Activated CD4-positive, alpha-beta T cell treated with anti-CD3 and anti-CD28 coated beads for 48 hours (primary cell): ENCODE measurements at regions not wholly inside any gene's neighbourhood (a gene's known extent, or its start where the extent isn't known, plus 50 kb on each side); places are given as distances from the start of the nearest gene placed in this dataset.
"Not testable (repeated sequence)": the region's sequence is repeated elsewhere in the genome, so short reads cannot be mapped to it uniquely, and the experiment has no call there.

Source experiments
- DNase-seq: peaks from one replicate; pipeline ENCODE4 v3.0.0-alpha.2; 2020

GRCh38 chr10:30560326-30560725 is 69.2 kb downstream of the LYZL2 start:
- no peak for DNase-seq

DNA sequence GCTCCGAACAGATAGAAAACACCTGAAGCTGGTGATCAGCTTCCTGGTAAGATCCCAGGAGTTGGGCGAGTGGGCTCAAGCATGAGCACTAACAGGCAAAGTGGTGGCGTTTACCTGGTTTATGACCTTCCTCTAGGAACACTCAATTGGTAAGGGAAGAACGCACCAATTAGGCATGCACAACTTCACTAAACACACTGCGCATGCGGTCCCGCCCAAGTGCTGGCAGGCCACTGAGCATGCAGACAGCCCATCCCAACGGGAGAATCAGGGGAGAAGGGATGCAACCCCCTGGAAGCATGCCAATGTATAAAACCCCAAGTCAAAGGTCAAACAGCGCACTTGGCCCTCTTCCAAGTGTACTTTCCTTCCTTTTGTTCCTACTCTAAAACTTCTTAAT is 70.4 kb downstream of the LYZL2 start:
- no peak for DNase-seq

- DNase-seq, result no peak
Measured at GRCh38 chr10:30558411-30558810, 71.1 kb downstream of the LYZL2 start.

- DNase-seq, result no peak
Measured at GRCh38 chr10:30557884-30558283, 71.7 kb downstream of the LYZL2 start.

GRCh38 chr10:30556189-30556588 is 73.4 kb downstream of the LYZL2 start:
- no peak for DNase-seq

- DNase-seq, result no peak
Measured at GRCh38 chr10:30555465-30555864, 74.1 kb downstream of the LYZL2 start.

DNA sequence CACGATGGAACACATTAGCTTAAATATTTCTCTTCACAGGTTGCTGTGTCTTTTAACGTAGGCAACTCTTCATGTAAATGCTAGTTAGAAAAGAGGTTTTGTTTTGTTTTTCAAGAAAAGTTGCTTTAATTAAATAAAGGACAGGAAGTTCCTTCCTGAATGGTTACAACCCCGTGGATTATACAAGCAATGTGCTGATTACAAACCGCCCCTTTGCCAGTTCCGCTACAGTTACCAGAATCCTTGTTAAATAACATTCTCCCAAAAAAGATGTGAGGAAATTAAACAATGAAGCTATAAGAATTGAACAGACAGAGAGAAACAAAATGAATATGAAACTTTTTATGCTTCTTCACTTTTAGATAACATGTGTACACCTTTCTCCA is 75.1 kb downstream of the LYZL2 start:
- no peak for DNase-seq

DNA sequence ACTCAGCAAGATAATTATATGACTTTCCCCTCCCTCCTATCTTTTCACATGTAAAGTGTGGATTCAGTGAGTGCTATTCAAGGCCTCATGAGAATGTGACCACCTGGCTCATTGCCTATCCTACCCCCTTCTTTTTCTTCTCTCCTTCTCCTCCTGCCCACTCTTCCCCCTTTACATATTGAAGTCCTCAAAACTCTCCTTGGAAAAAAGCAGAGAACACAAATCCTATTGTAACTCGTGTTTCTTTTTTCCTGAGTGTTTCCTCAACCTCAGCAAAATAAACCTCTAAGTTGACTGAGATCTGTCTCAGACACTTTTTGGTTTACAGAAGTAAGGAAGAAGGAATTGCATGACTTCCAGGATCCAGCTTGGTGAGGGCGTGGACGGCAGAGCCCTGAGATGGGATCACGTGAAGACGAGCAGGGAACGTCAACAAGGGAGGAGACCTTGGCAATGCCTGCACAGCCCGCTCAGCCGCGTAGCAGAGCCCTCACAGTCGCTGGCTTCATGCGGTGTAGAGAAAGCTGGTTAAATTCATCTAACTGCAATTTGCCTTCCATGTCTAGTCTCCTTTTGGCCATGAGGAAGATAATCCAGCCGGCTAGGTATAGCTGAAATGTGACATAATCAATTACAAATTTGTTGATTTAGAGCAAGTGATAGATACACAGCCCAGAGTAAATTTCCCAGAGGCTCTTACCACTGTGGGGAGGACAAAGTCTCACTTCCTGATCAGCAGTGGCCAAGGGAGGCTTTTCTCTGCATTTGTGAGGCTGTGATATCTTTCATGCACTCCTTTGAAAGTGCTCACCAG is 75.7 kb downstream of the LYZL2 start:
- DNase-seq, result no peak

DNA sequence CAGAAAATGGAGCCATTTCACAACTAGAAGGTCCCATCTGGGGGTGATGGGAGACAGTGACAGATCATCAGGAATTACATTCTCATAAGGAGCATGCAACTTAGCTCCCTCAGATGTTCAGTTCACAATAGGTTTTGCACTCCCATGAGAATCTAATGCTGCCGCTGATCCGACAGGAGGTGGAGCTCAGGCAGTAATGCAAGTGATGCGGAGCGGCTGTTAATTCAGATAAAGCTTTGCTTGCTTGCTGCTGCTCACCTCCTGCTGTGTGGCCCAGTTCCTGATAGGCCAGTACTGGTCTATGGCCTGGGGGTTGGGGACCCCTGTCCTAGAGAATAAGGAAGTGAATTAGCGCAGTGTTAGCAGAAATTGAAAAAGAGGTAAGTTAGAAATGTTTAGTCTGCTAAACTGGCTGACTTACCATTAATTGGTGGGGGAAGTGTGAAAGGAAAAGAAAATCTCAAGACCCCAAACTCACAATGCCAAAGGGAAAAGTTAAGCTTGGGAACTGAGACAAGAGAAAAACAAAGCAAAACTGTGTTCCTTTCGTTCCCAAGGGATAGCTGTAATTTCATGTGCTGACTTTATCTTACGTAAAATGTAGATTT is 76.4 kb downstream of the LYZL2 start:
- DNase-seq, result no peak

GRCh38 chr10:30550967-30551815 is 78.4 kb downstream of the LYZL2 start:
- no peak for DNase-seq

- not testable (repeated sequence) for DNase-seq
Measured at GRCh38 chr10:30549134-30549687, 80.3 kb downstream of the LYZL2 start.

DNA sequence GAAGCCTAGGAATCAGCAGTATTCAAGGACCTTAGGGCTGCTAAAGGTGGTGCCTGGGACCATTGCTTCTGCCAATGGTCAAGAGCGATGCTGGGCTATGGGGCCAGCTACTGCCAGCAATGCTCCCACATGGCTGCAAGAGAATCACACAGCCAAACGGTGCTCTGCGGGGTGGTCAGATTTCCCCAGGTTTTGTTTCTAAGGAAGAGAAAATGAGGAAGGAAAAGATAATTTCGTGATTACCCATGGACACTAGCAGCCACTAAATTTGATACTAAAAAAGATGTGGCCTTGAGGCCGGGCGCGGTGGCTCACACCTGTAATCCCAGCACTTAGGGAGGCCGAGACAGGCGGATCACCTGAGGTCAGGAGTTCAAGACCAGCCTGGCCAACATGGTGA is 83.0 kb downstream of the LYZL2 start:
- DNase-seq, result no peak

DNA sequence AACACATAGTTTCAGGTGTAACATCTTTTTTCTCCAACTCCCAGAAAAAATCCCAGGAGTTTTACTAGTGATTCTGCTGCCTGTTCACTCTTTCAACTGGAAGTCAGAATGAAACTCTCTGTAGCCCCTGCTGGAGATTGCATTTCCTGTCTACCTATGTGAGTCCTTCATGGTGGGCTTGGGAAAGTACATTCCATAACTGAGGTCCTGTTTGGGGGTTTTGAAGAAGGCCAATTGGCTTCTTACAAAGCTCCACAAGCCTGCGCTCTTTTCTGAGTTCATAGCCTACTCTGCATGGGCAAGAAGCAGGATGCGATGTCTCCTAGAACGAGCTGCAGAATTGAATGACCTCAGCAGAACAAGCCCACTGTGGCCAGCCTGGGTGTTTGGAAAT is 86.7 kb downstream of the LYZL2 start:
- DNase-seq, result no peak

- DNase-seq, result no peak
Measured at GRCh38 chr10:30542001-30542894, 87.3 kb downstream of the LYZL2 start.

DNA sequence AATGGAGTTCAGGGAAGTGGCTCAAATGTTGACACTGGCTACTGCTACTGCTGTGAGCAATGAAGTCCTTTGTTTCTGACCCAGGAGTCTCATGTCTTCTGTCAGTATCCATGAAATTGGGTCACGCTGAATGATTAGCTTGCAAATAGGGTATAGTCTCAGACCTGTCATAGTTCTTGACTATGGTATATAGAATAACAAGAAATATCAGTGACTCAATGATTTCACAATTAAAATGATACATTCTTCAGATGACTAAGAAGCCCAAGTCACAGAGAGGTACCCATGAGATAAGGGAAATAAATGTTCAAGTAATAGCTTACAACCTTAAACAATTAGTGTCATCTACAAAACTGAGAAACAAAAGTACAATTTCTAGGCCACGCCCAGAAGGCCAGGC is 89.3 kb downstream of the LYZL2 start:
- no peak for DNase-seq

DNA sequence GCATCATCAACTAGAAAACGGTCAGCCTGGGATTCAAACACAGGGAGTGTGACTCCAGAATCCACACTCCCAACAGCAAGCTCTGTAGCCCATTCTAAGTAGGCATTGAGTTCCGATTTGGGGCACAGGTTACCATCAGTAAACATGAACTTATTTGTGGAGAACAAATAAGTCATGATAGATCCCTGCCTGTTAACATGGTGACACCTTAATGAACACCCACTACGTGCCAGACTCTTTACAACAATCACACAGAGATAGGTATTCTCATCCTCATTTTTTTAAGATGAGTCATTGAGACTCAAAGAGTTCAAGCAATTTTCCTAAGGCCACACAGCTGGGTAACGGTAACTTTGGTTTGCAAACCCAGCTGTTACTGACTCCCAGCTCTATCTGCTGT is 91.5 kb downstream of the LYZL2 start:
- DNase-seq, result no peak

- no peak for DNase-seq
Measured at GRCh38 chr10:30537586-30537985, 92.0 kb downstream of the LYZL2 start.

DNA sequence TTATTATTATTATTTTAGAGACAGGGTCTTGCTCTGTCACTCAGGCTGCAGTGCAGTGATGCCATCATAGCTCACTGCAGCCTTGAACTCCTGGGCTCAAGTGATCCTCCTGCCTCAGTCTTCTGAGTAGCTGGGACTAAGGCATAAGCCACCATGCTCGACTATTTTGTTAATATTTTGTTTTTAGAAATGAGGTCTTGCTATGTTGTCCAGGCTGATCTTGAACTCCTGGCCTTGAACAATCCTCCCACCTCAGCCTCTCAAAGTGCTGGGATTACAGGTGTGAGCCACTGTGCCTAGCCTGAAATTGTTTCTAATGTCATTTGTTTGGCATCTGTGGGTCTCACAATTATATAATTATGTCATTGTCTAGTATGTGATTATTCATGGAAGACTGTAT is 92.4 kb downstream of the LYZL2 start:
- DNase-seq, result not testable (repeated sequence)

GRCh38 chr10:30536578-30536977 is 93.0 kb downstream of the LYZL2 start:
- DNase-seq, result no peak

- no peak for DNase-seq
Measured at GRCh38 chr10:30535677-30536076, 93.9 kb downstream of the LYZL2 start.

DNA sequence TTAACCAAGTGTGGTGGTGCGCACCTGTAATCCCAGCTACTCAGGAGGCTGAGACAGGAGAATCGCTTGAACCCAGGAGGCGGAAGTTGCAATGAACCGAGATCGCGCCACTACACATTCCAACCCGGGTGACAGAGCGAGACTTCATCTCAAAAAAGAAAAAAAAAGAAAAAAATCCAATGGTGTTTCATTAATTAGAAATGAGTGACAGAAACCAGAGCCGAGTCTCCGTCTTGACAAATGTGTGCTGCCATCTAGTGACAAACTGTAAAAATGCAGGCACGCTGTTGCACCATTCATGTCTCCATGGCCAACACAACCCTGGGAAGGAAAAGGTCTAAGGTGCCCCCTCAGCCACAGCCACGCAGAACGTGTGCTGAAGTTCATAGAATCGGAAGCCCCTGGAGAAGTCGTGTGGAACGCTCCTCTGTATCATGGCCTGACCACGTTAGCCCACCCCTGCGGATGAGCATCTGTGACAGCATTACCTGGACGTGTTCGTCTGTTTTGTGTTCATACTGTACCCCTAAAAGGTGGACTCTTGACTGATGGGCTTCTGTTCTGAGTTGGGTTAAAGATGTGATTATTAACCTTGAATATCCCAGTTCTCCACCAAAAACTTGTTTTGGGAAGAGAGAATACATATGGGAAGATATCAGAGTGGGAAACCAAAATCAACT is 94.9 kb downstream of the LYZL2 start:
- peak; percentile 77 for DNase-seq
